Activated T-cell treated with anti-CD3 and anti-CD28 coated beads, Interleukin-2, amount 50 U/mL, for 1 hour (primary cell): ENCODE measurements at regions not wholly inside any gene's neighbourhood (a gene's known extent, or its start where the extent isn't known, plus 50 kb on each side); places are given as distances from the start of the nearest gene placed in this dataset.

ENCODE experiments used
- DNase-seq: peaks from one replicate; pipeline ENCODE4 v3.0.0-alpha.2; 2020

DNA sequence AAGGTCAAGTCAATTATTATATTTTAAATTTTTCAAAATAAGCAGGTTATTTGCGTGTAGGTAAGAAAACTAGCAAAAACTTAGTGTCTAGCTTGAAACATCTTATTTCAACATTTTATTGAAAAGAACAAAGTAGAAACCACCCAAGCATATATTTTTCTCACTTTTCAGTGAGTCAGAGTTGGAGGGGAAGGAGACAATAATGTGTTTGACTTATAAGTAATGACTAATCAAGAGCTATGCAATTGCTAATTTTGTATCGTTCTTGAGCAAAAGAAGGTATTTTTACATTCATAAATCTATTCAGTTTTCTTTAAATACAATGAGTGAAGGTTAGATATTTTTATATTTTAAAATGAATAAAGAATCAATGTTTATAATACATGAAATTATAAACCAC lies 54.4 kb upstream of the P2RY1 start:
- no peak for DNase-seq

GRCh38 chr3:152785051-152785450 lies 49.9 kb upstream of the P2RY1 start:
- no peak for DNase-seq
